ENCODE measurements at regions not wholly inside any gene's neighbourhood (a gene's known extent, or its start where the extent isn't known, plus 50 kb on each side); places are given as distances from the start of the nearest gene placed in this dataset.

DNA sequence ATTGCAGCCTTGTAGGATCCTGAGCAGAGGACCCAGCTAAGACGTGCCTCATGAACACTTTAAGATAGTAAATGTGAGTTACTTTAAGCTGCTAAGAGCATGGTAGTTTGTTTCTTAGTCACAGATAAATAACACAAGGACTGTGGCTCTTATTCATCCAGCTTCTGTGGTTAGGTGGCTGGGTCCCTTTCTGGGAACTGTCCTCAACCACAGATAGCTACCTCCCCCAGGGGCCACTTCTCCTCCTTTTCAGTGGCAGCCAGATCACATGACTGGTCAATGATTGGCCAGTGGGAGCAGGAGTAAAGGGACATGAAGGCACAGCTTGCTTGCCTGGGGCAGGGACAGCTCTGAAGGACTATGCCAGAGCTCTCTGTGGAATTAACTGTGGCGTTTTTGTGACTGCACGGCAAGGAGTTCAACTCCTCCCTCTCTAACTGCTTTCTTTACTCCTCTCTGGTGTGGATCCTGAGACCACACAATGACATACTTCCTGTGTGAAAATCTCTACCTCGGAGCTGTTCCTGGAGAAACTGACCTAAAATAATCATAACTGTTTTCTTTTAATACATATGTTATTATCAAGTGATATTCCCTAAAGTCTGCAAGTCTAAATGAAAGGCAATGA, 76.5 kb downstream of the NRN1 start:
- Histone ChIP-seq H3K4me1 (ENCODE audit: control insufficient read depth, insufficient read depth, low read length) (peaks cover 7% of the 10 kb centered on the region), H3K4me3 (ENCODE audit: low read length) (no peak overlapping the region), H3K27ac (ENCODE audit: low read length) (no peak overlapping the region), H3K36me3 (ENCODE audit: control insufficient read depth, insufficient read depth, low read length) (no peaks in the 10 kb centered on the region), H3K27me3 (ENCODE audit: control insufficient read depth, insufficient read depth, low read length) (no peaks in the 10 kb centered on the region), H3K9me3 (ENCODE audit: control insufficient read depth, insufficient read depth, low read length) (peaks cover 3% of the 10 kb centered on the region)
- peaks cover 11 to 17% of the 10 kb centered on the region in 2 donors for H3K4me1 Mint-ChIP-seq
- DNase-seq (no peak), ATAC-seq (peak in 1 of 3 donors; percentile 30)
- H3K27me3 Mint-ChIP-seq (ENCODE audit: low read depth in 2 of 2), result peaks cover 25 to 65% of the 10 kb centered on the region in 2 donors
- TF ChIP-seq CTCF (IDR thresholded peaks at IDR 0.05), result no peak
- peaks cover 11% of the 10 kb centered on the region for H3K36me3 Mint-ChIP-seq
- WGBS (ENCODE audit: insufficient coverage), result 58% methylated on average over 3 of the region's 4 CpGs
- H3K27ac Mint-ChIP-seq, result no peak overlapping the region
- H3K4me3 Mint-ChIP-seq, result no peak overlapping the region
- intact Hi-C loops (cut with micrococcal nuclease), result no loop called here
- H3K9me3 Mint-ChIP-seq, result peaks cover 0 to 3% of the 10 kb centered on the region in 2 donors

DNA sequence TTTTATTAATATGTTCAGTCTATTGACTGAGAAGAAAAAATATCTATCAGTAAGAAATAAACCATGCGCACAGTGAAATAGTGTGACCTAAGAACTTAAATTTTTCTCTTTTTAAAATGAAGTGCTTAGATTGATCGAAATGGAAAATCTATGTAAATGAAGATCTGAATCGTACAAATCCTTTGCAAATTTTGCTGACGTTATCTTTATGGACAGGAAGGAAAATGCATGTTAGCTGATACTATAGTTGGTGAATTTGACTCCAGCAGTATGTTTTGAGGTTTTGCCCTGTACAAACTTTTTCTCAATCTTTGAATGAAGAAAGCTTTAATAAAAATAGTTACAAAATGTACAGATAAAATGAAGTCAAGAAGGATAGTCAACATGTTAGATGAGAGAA, 82.9 kb downstream of the NRN1 start:
- WGBS (ENCODE audit: insufficient coverage), result 93% methylated on average over 4 of the region's 4 CpGs
- Histone ChIP-seq H3K36me3 (ENCODE audit: control insufficient read depth, insufficient read depth, low read length) (no peaks in the 10 kb centered on the region), H3K27ac (ENCODE audit: low read length) (no peak overlapping the region), H3K4me1 (ENCODE audit: control insufficient read depth, insufficient read depth, low read length) (no peaks in the 10 kb centered on the region), H3K27me3 (ENCODE audit: control insufficient read depth, insufficient read depth, low read length) (no peaks in the 10 kb centered on the region), H3K4me3 (ENCODE audit: low read length) (no peak overlapping the region), H3K9me3 (ENCODE audit: control insufficient read depth, insufficient read depth, low read length) (peaks cover 3% of the 10 kb centered on the region)
- DNase-seq (no peak), ATAC-seq (no peak)
- intact Hi-C loops (cut with micrococcal nuclease), result no loop called here
- Mint-ChIP-seq H3K27me3 (ENCODE audit: low read depth in 2 of 2) (peaks cover 19 to 53% of the 10 kb centered on the region in 2 donors), H3K4me1 (no peaks in the 10 kb centered on the region), H3K4me3 (no peak overlapping the region), H3K27ac (no peak overlapping the region), H3K9me3 (peaks cover 0 to 3% of the 10 kb centered on the region in 2 donors), H3K36me3 (peaks cover 22% of the 10 kb centered on the region)
- TF ChIP-seq CTCF (IDR thresholded peaks at IDR 0.05), result no peak

DNA sequence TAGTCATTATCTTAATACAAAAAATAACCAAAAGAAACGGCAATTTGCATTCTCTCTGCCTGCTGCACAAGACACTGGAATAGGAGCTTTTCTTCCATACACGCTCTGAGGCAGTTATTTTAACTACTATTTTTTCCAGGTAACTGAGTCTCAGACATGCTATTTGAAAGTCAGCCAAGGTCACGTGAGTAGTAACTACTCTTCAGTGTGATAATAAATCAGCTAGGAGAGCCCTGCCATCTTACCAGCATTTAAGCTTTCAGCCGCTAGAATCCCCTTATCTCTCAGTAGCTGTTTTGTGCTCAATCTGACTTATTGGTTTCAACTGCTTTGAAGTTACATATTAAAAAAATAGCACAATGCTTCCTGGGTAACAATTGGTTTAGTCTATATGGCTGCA, 84.5 kb downstream of the NRN1 start:
- no peak overlapping the region for H3K27ac ChIP-seq (ENCODE audit: low read length)
- H3K27me3 Mint-ChIP-seq (ENCODE audit: low read depth in 2 of 2), result peaks cover 18 to 41% of the 10 kb centered on the region in 2 donors
- peaks cover 0 to 3% of the 10 kb centered on the region in 2 donors for H3K9me3 Mint-ChIP-seq
- no peaks in the 10 kb centered on the region for H3K4me1 ChIP-seq (ENCODE audit: control insufficient read depth, insufficient read depth, low read length)
- no peak overlapping the region for H3K4me3 ChIP-seq (ENCODE audit: low read length)
- intact Hi-C loops (cut with micrococcal nuclease), result no loop called here
- H3K27me3 ChIP-seq (ENCODE audit: control insufficient read depth, insufficient read depth, low read length), result no peaks in the 10 kb centered on the region
- no peaks in the 10 kb centered on the region for H3K4me1 Mint-ChIP-seq
- no peak overlapping the region for H3K27ac Mint-ChIP-seq
- no peak overlapping the region for H3K4me3 Mint-ChIP-seq
- no peak for TF ChIP-seq CTCF (IDR thresholded peaks at IDR 0.05)
- WGBS (ENCODE audit: insufficient coverage), result 81% methylated on average over 4 of the region's 4 CpGs
- H3K36me3 ChIP-seq (ENCODE audit: control insufficient read depth, insufficient read depth, low read length), result no peaks in the 10 kb centered on the region
- H3K36me3 Mint-ChIP-seq, result peaks cover 22% of the 10 kb centered on the region
- H3K9me3 ChIP-seq (ENCODE audit: control insufficient read depth, insufficient read depth, low read length), result peaks cover 3% of the 10 kb centered on the region
- ATAC-seq (no peak), DNase-seq (no peak)

DNA sequence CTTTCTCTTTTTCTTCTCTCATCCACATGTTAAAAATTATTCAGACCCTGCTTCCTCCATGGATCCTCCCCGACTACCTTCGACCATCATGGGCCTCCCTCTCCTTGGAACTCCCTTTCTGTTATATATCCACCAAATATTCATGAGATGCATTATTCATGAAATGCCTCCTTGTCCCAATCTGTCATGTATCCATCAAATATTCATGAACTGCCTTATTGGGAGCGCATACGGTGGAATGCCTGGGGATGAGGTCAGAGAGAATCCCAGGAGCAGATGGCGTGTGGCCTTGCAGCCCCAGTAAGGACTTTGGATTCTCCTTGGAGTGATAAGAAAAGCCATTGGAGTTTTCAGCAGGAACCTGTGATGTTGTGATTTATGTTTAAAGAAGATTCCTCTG, 97.0 kb downstream of the NRN1 start:
- H3K4me3 ChIP-seq (ENCODE audit: low read length), result no peak overlapping the region
- no peaks in the 10 kb centered on the region for H3K36me3 ChIP-seq (ENCODE audit: control insufficient read depth, insufficient read depth, low read length)
- H3K27me3 ChIP-seq (ENCODE audit: control insufficient read depth, insufficient read depth, low read length), result no peaks in the 10 kb centered on the region
- Mint-ChIP-seq H3K9me3 (peaks cover 2% of the 10 kb centered on the region in 2 donors), H3K4me1 (no peaks in the 10 kb centered on the region), H3K27me3 (ENCODE audit: low read depth in 2 of 2) (peaks cover 0 to under 1% of the 10 kb centered on the region in 2 donors), H3K27ac (no peak overlapping the region), H3K4me3 (no peak overlapping the region), H3K36me3 (peaks cover 4% of the 10 kb centered on the region)
- H3K27ac ChIP-seq (ENCODE audit: low read length), result no peak overlapping the region
- DNase-seq (no peak), ATAC-seq (no peak)
- intact Hi-C loops (cut with micrococcal nuclease), result no loop called here
- 96% methylated on average over 5 of the region's 5 CpGs for WGBS (ENCODE audit: insufficient coverage)
- H3K4me1 ChIP-seq (ENCODE audit: control insufficient read depth, insufficient read depth, low read length), result no peaks in the 10 kb centered on the region
- H3K9me3 ChIP-seq (ENCODE audit: control insufficient read depth, insufficient read depth, low read length), result no peaks in the 10 kb centered on the region
- no peak for TF ChIP-seq CTCF (IDR thresholded peaks at IDR 0.05)
